HG03196 (cell line): ENCODE measurements at regions not wholly inside any gene's neighbourhood (a gene's known extent, or its start where the extent isn't known, plus 50 kb on each side); places are given as distances from the start of the nearest gene placed in this dataset.
"Not testable (repeated sequence)": the region's sequence is repeated elsewhere in the genome, so short reads cannot be mapped to it uniquely, and the experiment has no call there.

Experiments used
- ATAC-seq: cut with Tn5 transposase; IDR thresholded peaks from one replicate; pipeline ENCODE4 v1.9.1; 2021; ENCODE audit not compliant: unreplicated experiment

DNA sequence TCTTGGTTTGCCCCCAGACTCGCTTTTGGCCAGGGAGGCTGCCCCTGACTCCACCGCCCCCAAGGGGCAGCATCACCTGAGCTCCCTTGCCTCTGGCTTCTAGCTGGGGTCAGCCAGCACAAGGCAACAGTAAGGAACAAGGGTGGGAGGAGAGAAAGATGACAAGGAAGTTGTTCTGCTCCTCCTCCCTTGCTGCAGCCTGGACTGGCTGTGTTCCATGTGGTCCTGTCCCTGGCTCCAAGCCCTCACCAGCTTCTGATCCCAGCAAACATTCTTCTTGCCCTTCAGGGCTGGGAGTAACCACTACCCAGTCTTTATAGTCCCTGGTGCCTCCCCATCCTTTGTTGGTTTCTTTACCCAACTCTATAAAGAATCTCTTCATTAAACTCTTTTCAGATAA is 100.3 kb upstream of the SPIN1 start:
- ATAC-seq: no peak

DNA sequence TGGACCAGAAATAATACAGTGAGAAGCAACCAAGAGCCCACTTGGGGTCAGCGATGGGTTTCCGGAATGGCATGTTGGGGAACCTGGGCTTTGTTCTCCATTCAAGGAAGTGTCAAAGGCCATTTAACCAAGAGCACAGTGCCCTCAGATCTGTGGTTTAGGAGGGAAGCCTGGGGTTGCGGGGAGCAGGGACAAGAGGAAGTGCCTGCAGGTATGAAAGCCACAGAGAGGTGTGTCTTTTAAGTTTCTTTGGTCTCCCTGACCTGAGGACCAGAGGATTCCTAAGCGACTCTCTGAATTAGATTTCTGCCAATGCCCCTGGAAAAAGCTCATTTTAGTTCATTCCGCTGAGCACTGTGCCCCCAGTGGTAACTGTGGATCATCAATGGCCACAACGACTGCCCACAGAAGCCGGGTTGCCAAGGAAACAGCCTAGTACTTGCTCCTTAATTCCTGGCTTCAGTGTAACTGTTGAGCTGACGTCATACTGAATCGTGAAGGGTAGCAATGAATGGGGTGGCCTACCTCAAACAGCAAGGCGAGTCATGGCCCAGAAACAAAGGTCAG is 107.3 kb upstream of the SPIN1 start:
- no peak for ATAC-seq

DNA sequence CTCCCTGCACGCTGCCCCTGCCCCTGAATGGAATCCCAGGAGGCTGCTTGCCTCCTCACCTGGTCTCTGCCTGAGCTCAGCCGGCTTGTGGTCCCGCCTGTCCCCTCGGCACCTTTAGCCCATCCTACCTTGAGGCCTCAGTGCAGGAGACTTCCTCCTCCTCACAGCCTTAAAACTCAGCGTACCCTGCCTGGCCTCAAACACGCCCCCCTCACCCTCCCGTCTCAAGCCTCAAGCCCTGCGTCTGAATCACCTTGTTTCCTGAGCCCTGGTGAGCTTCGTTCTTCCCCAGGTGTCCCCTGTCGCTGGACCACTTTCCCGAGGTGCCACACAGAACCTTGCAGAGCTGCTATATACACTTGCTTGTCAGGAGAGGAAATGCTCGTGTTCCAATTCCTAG is 110.2 kb upstream of the SPIN1 start:
- ATAC-seq: no peak

DNA sequence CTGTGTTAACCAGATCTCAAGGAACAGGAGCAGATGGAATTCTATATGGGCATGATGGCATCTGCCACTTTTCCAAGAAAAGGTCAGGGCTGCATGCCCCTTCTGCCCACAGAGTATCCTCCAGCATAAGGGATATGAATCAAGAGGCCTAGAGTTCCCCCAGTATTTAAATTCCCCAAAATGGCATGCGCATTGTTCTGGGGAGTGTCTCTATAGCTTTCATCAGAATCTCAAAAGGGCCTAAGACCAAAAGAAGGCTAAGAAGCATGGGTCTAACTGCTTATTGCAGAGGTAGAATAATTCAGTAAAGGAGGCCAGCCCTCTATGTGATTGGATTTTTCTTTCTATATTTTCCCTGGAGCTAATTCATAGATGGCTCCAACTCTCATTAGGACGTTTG is 114.2 kb upstream of the SPIN1 start:
- no peak for ATAC-seq

DNA sequence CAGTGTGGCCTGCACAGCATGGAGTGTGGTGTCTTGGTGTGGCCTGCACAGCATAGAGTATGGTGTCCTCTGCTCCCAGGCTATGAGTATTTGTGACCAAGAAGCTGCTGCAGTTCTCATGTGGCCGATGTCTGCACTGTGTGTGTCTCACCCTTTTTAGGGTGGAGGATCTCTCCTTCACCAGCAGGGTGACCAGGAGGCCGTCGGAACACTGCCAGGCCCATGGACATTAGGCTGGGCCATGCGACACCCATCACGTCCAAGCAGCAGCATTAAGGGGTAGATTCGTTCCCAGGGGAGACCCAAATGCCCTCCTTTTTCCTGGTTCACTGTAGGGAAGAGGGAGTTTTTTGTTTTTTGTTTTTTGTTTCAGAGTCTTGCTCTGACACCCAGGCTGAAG is 115.3 kb upstream of the SPIN1 start:
- ATAC-seq: no peak

DNA sequence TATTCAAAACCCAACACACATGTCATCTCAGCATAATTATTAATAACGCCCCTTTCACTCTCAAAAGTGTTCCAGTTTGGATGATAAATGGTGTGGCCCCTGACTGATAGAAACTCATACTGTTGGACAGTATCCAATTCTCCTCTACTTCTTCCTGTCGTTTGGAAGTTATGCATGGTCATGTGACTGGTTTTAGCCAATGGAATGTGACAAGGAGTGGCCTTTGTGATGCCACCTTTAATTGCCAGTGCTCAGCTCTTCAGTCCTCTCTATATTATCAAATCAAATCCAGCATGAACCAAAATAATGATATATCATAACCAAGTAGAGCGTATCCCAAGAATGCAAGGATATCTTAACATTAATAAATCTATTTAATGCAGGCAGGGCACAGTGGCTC is 117.8 kb upstream of the SPIN1 start:
- no peak for ATAC-seq

DNA sequence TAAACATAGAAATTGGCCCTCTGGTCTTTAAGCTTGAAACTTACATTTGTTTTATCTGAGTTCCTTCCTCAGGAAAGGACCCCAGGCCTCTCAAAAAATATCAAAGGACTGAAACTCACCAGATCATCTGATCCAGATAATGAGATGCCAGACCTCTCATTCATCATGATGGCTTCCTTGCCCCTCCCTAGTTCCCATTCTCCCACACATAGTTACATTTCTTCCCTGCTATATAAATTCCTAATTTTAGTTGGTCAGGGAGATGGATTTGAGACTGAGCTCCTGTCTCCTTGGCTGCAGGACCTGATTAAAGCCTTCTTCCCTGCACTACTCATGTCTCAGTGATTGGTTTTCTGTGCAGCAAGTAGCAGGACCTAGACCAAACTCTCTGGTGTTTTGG is 119.4 kb upstream of the SPIN1 start:
- ATAC-seq: no peak

DNA sequence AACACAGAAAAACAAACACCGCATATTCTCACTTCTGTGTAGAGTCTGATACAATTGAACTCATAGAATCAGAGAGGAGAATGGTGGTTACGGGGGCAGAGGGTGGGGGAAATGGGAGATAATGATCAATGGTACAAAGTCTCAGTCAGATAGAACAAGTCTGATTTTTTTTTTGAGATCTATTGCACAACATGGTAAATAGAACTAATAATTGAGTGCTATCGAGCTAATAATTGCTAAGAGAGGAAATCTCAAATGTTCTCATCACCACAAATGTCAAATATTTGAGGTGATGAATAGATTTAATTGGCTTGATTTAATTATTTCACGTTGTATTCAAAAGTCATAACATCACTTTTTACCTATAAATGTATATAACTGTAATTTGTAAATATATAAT is 121.0 kb upstream of the SPIN1 start:
- no peak for ATAC-seq

DNA sequence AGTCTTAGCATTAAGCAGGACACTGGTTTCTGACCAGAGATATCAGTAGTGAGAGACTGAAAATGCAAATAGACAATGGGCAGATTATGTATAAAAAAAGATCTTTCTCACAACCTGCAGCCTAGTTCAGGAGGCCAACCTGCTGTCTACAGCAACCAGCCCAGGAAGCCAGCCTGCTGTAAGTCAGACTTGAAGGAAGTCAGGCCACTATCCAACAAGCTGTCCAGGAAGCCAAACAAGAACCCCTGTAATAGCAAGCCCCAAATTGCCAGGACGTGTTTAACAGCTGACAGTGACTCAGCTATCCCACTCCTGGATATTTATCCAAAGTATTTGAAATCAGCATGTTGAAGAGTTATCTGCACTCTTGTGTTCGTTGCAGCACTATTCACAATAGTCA is 121.8 kb upstream of the SPIN1 start:
- ATAC-seq: no peak

DNA sequence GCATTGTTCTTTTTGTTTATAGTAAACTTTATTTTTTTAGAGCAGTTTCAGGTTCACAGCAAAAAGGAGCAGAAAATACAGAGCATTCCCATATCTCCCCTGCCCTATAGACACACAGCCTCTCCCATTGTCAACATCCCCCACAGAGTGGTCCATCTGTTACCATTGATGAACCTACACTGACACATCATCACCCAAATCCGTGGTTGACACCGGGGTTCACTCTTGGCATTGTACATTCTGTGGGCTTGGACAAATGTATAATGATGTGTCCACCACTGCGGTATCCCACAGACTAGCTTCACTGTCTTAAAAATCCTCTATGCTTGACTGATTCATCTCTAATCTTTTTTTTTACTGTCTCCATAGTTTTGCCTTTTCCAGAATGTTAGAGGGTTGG is 120.7 kb upstream of the SPATA31C2 start:
- ATAC-seq: no peak

DNA sequence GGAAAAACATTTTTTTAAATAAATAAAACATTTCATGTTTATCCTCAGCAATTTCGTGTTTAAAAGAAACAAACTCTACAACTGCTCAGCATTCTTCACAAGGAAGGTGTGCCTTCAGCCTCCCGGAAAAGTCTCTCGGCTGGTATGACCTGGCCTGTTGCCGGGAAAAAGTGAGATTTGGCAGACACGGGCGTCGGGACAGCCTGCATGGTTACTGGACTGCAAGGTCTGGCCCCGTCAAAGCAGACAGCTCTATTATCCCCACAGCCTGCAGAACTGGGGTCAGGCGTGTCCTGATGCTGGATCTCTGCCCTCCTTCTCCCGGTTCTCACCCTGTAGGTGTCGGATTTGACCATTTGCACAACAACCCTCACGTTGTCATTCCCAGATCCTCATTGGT is 120.3 kb upstream of the SPATA31C2 start:
- ATAC-seq: no peak

DNA sequence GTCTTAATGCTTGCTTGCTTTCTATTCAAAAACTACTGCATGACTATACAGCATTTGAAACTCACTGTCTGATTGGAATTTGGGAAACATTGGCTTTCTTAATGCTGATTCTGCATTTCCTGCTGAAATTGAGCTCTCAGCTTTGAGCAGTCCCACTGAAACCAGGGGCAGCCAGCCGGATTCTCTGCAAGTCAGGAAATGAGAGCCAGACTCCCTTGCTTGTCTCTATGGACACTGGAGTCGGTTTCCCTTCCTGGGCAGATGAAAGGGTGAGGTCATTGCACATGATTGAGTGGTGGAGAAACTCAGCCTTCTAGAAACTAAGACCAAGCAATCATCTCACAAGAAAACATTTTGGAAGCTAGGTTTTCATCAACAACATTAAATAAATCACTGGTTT is 119.7 kb upstream of the SPATA31C2 start:
- ATAC-seq: no peak

DNA sequence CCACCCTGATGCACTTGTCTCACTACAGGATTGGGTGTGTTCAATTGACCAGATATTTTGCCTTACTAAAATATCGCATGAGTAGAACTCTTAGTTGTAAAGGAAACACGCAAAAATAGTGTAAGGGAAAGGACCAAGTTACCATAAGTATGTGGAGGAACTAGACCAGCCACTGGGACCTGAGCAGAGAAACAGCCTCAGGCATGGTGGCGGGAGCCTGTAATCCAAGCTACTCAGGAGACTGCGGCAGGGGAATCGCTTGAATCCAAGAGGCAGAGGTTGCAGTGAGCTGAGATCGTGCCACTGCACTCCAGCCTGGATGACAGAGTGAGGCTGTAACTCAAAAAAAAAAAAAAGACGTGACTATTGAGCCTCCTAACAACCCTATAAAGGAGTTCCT is 117.9 kb upstream of the SPATA31C2 start:
- no peak for ATAC-seq

DNA sequence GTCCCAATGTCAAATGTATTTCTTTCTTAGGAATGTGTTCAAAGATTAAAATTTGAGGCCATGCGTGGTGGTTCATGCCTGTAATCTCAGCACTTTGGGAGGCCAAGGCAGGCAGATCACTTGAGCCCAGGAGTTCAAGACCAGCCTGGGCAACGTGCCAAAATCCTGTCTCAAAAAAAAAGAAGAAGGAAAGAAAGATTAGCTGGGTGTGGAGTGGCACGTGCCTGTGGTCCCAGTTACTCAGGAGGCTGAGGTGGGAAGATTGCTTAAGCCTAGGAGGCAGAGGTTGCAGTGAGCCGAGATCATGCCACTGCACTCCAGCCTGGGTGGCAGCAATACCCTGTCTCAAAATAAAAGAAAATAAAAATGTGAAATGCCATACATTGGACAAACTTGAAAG is 117.5 kb upstream of the SPATA31C2 start:
- not testable (repeated sequence) for ATAC-seq

DNA sequence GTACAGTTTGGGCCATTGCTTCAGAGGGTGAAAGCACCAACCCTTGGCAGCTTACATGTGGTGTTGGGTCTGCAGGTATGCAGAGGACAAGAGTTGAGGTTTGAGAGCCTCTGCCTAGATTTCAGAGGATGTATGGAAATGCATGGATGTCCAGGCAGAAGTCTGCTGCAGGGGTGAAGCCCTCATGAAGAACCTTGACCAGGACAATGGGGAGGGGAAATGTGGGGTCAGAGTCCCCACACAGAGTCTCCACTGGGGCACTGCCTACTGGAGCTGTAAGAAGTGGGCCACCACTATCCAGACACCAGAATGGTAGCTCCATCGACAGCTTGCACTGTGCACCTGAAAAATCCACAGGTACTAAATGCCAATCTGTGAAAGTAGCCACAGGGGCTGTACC is 113.6 kb upstream of the SPATA31C2 start:
- no peak for ATAC-seq

DNA sequence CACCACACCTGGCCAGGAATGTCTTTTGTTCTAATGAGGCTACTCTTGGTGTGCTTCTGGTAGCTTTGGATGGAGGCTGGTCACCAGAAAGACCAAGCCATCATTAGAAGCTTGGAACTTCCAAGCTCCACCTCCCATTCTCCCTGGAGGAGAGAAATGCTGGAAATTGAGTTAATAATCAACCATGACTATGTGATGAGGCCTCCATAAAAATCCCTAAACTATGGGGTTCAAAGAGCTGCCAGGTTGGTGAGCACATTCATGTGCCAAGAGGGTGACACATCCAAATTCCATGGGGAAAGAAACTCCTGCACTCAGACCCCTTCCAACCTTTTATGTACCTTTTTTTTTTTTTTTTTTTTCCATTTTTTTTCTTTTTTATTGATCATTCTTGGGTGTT is 105.5 kb upstream of the SPATA31C2 start:
- no peak for ATAC-seq

DNA sequence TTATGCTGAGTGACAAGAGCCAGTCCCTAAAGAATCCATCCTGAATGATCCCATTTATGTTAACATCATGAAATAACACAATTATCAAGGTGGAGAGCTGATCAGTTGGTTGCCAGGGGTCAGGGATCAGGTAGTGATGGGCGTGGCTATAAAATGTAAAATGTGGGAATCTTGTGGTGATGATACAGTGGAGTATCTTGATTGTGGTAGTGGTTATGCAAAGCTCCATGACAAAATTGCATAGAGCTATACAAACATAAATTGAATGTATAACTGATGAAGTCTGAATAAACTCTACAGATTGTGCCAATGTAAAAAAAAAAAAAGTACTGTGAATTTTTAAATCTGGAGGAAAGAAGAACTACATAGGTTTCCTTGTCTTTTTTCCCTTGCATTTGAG is 104.6 kb upstream of the SPATA31C2 start:
- ATAC-seq: no peak

DNA sequence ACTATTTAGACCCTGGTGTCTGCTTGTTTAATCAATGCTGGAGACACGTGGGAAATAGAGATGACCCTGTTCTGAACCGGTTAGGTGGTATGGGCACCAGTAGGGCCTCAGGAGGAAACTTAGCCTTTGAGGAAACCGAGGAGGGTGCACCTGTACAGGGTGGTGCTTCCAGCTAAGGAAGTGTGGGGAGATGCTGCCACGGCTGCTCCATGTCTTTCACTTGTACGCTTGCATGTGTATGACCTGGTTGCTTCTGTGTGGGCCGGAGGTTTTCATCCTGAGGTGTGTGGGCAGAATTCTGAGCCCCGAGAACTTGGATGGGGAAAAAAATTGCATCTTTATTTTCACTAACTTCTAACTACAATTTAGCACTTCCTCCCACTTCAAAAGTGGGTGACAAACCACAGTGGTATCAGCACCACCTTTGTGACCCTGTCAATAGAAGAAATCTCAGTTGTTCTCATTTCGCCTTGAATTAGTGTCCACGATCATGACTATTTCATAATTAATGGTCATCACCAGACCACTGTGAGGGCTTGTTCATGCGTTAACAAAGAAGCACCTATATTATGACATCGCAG is 99.8 kb upstream of the SPATA31C2 start:
- no peak for ATAC-seq

DNA sequence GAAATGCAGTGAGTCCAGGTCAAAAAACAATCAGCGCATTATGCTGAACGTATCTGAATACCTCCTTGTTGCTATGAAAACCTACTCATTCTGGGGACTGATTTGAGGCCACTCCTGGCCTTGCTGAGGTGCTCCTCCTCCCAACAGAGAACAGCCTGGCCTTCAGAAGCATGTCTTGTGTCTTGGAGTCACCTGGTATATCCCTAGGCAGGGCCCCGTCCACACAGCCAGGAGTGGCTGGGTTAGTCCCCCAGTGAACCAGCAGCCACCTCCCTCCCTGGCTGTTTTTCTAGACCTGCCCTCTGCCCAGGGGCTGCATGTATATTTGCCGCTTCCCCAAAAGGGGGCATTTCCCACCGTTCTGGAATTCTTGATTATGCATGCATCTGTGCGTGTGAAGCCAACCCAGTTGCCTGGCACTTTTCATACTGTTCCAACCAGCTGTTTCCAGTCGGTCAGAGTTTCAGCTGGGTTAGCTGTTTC is 99.2 kb upstream of the SPATA31C2 start:
- ATAC-seq: no peak

DNA sequence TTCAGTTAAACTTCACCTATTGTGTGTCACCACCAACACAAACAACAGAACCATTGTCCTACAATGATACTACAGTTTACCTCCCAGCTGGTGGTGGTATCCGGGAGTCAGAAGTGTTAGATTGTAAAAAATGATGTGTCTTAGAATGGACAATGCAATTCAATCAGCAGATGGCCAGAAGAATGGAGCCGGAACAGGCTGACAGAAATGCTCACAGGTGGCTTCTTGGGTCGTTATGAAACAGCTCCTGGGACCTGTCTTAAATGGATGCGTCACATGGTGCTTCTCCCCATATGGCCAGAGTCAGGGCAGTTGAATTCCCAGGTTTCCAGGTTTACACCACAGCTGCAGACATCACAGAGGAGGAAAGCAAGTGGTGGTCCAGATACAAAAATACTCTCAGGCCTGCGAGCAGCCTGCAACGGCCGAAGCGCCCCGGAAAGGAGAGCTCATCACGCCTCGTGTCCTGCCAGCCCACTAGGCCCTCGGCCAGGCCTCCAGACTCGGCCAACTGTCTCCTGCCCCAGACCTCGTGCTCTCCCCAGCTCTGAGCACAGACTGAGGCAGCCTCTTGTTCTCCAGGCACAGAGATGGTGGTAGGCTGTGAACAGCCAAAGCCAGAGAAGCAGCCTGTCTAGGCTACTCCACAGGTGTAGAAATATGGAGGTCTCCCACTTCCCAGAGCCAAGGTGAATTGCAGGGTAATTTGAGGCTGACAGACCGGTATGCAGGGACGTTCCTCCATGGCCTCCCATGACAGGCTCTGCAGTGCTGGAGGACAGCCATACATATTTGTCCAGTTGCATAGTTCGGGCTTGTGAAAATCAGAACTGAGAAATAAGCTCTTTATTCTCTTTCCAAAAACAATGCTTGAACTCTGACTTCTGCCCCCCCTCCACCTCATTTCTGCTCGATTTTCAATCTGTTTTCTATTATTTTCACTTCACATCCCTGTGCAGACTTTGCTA is 98.5 kb upstream of the SPATA31C2 start:
- ATAC-seq: no peak

DNA sequence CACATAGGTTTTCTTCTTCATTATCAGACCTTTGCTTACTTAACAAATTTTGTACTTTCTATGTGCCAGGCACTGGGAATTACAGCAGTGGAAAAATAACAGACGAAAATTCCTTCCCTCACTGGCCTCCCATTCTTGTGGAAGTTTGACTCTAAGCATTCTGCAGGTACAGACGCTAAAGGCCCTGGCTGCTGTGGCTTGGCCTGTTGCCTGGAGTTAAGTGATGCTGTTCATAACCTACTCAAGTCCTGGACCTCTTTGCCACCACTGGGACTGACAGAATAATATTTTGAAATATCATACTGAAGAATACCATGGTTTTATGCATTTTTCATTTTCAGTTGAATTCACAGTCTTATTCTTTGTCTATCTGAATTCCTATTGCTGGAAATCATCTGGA is 97.3 kb upstream of the SPATA31C2 start:
- no peak for ATAC-seq

DNA sequence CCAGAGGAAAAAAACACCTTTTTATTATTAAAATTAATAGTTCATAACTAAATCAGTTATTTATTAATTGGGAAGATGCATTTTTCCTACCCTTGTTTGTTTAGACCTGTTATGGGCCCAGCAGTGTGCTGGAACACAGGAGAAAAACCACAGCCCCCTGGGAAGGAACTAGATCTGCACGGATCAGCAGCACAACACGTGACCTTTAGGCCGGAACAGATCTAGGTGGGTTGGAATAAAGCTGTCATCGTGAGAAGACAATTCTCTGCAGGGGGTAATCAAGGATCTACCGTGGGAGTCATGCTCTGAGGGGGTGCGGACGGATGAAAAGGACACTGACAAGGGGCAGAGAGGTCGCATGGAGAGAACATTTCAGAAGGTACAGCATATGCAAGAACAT is 95.8 kb upstream of the SPATA31C2 start:
- no peak for ATAC-seq
